ENCODE measurements at regions not wholly inside any gene's neighbourhood (a gene's known extent, or its start where the extent isn't known, plus 50 kb on each side); places are given as distances from the start of the nearest gene placed in this dataset.
"Not testable (repeated sequence)": the region's sequence is repeated elsewhere in the genome, so short reads cannot be mapped to it uniquely, and the experiment has no call there.

DNA sequence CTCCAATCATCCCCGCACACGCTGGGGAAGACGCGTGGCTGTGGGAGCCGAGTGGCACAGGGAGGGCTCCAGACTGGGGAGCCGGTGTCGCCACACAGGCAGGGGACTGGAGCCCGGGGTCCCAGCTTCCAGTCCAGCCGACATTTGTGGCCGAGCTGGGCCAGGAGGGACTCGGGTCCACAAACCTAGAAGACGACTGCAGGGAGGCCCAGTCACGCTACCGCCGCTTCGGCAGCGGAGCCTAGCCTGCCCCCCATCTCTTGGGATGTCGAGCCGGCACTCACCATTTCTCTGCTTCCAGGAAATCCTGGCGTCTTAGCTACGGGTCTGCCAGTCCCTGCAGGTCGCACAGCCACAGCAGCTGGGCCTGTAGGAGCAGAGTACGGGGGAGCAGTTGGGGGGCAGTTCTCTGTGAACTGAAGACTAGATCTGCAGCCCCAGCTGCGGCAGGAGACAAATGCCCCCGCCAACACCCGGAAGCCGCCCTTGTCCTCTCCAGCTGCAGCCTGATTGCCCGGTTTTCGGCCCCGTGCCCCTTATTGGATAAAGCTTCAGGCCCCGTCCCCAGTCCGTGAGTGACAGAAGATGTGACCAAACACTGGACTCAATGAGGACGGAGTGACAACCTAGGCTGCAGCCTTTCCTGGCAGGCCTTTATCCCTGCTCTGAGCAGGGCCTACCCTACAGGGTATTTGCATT is 270.7 kb downstream of the ZNF33B start:
- peak; percentile 92 for DNase-seq

DNA sequence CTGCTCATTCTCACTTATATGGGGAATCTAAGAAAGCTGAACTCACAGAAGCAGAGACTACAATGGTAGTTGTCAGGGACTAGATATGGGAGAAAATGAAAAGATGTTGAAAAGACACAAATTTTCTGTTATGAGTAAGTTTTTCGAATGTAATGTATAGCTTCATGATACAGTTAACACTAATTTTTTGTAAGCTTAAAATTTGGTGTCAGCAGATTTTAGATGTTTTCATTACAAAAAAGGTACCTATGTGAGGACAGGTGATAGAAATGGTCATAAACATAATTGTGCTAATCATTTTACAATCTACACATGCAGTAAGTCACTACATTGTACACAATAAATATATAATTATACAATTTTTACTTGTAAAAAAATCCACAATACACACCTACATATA is 286.6 kb downstream of the ZNF33B start:
- DNase-seq: no peak

DNA sequence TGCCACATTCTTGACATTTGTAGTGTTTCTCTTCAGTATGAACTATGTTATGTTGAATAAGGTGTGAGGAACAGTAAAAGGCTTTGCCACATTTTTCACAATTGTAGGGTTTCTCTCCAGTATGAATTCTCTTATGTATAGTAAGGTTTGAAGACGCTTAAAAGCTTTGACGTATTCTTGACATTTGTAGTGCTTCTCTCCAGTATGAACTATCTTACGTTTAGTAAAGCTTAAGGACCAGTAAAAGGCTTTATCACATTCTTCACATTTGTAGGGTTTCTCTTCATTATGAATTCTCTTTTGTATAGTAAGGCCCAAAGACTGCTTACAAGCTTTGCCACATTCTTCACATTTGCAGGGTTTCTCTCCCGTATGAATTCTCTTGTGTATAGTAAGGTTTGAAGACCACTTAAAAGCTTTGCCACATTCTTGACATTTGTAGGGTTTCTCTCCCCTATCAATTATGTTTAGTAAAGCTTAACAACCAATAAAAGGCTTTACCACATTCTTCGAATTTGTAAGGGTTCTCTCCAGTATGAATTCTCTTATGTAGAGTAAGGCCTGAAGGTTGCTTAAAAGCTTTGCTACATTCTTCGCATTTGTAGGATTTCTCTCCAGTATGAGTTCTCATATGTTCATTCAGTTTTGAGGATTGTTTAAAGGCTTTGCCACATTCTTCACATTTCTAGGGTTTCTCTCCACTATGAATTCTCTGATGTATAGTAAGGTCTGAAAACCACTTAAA is 301.6 kb downstream of the ZNF33B start:
- DNase-seq: peak; percentile 11

DNA sequence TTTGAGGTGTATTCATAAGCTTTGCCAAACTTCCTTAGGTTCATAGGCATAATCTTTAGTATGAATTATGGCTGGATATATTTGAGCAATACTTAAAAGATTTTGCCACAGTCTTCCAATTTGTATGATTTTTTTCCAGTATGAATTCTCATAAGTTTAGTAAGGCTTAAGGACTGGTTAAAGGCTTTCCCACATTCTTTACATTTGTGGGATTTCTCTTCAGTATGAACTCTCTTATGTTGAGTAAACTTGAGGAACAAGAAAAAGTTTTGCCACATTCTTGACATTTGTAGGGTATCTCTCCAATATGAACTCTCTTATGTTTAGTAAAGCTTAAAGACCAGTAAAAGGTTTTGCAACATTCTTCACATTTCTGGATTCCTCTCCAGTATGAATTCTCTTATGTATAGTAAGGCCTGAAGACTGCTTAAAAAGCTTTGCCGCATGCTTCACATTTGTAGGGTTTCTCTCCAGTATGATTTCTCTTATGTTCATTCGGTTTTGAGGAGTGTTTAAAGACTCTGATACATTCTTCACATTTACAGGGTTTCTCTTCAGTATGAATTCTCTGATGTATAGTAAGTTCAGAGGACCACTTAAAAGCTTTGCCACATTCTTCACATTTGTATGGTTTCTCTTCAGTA is 302.6 kb downstream of the ZNF33B start:
- DNase-seq: not testable (repeated sequence)

DNA sequence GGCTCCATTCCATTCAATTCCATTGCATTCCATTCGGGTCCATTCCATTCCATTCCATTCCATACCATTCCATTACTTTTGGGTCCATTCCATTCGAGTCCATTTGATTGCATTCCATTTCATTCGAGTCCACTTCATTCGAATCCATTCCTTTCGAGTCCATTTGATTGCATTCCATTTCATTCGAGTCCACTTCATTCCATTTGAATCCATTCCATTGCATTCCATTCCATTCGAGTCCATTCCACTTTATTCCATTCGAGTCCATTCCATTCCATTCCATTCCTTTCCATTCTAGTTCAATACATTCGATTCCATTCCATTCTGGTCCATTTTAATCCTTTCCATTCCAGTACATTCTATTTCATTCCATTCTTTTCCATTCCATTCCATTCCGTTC is 334.0 kb downstream of the ZNF33B start:
- DNase-seq: no peak

DNA sequence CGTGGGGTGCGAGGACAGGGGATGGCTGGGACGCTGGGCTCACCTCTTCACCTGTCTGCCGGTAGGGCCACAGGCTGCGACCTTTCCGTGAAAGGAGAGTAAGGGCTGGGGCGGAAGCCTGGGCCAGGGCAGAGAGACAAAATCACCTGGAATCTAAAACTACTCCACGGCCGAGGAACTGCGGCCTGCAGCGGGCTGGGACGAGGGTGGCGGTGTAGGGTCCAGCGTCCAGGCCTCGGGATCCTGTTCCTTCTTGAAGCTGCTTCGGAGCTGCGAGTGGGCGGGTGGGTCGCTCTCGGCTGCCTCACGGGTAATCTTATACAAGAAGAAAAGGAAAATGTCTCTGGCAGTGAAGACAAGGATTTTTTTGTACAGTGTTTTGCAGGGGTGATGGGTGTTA is 356.5 kb downstream of the ZNF33B start:
- not testable (repeated sequence) for DNase-seq

DNA sequence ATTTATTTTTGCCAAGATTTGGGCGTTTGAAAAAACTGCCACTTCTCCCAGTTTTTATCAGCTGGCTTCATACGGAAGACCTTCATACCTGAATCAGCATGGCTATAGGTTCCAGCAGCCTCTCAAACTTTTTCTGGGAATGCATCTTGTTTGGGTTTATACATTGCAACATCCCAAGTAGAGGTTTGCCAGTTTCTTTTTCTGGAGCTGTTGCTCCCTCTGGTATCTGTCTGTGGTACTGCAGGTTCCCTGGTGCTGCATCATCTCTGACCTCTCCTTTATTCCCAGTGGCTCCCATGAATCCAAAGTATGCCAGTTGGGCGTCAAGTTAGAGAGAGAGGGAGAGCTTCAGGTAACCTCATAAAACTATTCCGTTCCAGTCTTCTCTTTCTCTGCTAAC is 368.6 kb downstream of the ZNF33B start:
- not testable (repeated sequence) for DNase-seq

DNA sequence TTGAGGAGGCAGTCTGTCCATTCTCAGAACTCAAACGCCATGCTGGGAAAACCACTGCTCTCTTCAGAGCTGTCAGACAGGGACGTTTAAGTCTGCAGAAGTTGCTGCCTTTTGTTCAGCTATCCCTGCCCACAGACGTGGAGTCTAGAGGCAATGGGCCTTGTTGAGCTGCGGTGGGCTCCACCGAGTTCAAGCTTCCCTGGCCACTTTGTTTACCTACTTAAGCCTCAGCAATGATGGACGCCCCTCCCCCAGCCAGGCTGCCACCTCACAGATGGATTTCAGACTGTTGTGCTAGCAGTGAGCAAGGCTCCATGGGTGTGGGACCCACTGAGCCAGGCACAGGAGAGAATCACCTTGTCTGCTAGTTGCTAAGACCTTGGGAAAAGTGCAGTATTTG is 375.1 kb downstream of the ZNF33B start:
- not testable (repeated sequence) for DNase-seq

DNA sequence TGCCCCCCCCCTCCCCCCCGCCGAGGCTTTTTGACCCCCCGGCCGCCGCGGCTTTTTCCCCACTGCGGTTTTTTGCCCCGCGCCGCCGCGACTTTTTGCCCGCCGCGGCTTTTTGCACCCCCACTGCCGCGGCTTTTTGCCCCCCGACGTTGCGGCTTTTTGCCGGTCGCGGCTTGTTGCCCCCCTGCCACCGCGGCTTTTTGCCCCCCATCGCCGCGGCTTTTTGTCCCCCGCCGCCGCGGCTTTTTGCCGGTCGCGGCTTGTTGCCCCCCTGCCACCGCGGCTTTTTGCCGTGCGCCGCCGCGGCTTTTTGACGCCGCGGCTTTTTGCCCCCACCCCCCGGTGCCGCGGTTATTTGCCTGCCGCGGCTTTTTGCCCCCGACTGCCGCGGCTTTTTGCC is 395.4 kb downstream of the ZNF33B start:
- not testable (repeated sequence) for DNase-seq

DNA sequence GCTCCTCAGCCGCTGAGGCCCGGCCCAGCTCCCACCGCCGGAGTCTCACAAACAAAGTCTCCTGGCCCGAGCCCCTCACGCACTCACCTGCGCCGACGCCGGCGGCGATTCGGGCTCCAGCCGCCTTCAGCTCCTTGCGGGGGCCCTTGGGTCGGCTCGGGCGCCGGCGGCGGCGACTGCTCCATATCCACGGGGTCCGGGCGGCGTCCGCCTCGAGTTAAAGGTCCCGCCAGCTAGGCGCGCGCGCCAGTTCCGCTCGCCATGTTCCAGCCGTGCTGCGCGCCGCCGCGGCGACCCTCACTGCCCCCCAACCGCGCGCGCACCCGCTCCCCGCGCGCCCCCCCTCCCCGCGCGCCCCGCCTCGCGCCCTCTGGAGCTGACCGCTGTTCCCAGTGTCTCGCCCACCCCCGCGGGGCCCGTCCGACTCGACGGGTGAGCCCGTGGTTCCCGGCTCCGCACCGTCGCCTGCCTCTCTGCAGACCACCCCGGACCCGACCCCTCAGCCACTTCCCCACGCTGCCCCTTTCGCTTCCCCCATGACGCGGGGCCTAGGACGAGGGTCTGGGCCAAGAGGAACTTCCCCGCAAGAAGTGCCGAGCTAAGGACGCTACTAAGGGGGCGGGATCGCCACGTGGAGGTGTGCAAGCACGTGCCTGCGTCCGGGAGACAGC is 396.1 kb downstream of the ZNF33B start:
- no peak for DNase-seq

DNA sequence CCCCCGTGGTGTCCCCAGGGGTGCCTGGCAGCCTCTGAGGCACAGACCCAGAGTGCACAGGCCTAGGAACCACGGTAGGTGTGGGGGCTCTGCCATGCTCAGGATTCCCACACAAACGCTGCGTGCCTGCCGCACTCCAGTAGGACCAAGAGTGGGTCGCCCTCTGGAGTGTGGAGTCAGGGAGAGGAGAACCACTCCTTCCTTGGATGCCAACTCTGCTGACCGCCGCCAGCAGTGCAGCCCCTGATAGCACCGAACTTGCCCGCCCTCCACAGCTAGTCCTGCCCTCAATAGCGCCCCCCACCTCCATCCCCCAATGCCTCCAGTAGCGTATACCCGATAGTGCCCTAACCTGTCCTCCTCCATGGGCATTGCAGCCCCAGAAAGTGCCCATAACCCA is 402.0 kb downstream of the ZNF33B start:
- DNase-seq: not testable (repeated sequence)

DNA sequence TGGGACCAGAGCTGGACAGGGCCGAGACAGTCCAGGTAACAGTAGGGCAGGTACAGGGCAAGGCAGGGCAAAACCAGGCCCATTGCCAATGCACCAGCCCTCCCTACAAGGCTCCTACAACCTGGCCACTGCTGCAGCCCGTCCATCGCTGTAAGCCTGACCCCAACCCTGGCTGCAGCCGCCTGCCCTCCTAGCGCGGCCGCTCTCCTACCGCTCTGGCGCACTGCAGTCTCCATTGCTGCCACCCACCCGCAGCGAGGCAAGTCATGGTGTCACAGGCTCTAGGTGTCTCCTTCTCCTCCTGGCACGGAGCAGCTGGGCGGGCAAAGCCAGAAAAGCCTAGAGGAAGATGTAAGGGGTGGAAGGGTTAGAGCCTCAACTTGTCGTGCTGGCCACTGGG is 402.6 kb downstream of the ZNF33B start:
- not testable (repeated sequence) for DNase-seq

DNA sequence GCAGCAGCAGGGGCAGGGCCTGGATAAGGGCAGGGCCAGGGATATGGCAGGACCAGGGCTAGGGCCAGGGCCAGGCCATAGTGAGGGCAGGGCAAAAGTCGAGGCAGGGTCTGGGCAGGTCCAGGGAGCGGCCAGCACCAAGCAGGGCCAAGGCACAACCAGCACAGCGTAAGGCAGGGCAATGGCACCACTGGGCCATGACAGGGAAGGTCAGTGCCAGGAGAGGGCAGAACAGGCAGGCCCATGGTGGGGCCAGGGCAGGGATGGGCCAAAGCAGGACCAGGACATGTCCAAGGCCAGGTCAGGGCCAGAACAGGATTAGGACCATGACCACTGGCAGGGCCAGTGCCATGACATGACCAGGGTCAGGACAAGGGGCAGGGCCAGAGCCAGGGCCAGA is 403.1 kb downstream of the ZNF33B start:
- not testable (repeated sequence) for DNase-seq

DNA sequence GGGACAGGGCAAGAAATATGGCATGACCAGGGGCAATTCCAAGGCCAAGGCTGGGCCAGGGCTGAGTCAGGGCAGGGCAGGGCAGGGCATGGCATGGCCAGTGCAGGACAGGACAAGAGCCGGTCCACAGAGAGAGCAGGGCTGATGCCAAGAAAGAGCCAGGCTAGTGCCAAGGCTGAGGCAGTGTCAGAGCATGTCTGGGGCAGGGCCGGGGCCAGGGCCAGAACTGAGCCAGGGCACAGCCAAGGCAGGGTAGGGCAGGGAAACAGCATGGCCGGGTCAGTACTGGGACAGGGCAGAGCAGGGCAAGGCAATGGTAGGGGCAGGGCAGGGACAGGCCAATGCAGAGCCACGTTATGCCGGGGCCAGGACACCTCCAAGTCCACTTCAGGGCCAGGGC is 403.9 kb downstream of the ZNF33B start:
- DNase-seq: not testable (repeated sequence)

DNA sequence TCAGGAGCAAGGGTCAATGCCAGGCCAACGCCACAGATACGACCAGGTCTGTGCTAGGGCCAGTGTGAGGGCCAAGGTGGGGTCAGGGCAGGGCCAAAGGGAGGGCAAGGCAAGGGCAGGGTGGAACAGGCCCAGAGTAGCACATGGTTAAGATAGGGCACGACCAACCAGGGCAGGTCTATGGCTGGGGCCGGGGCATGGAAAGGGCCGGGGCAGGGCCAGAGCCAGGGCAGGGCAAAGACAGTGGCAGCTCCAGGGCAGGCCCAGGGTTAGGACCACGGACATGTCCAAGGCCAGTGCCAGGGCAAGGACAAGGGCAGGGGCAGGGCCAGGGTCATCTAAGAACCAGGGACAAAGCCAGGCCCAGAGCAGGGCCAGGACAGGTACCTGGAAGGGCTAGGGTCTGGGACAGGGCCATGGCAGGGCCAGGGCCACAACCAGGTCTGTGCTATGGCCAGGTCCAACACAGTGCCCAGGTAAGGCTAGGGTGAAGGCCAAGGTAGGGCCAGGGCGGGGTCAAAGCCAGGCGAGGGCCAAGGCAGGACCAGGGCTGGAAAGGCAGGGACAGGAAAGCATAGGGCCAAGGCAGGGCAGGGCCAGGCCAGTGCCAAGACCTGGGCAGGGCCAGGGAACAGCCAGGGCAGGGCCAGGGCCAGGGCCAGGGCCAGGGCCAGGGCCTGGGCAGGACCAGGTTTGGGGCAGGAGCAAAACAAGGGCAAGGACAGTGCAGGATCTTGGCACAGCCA is 404.7 kb downstream of the ZNF33B start:
- not testable (repeated sequence) for DNase-seq

DNA sequence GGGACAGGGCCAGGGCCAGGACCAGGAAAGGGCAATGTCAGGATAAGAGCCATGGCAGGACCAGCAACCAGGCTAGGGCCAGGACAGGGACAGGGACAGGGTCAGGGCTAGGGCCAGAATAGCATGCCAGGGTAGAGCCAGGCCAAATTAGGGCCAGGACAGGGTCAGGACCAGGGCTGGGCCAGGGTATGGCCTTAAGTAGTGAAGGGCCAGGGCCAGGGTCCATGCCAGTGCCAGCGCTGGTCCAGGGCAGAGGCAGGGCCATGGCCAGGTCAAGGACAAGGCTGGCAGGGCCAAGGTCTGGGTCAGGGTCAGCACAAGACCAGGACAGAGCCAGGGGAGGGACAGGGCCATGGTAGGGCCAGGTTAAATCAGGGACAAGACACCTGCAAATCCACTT is 405.4 kb downstream of the ZNF33B start:
- DNase-seq: not testable (repeated sequence)

DNA sequence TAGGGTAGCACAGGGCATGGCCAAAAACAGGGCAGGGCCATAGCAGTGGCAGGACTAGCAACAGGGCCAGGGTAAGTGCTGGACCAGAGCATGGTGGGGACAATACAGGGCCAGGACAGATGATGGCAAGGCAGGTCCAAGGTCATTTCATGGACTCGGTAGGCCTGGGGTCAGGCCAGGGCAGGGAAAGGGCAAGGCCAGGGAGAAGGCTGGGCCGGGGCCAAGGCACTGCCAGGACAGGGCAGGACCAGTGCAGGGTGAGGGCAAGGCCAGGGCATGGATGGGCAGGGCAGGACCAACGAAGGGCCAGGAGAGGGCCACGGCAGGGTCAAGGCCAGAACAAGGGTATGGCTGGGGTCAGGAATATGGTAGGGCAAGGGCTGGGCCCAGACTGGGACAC is 407.6 kb downstream of the ZNF33B start:
- DNase-seq: not testable (repeated sequence)

DNA sequence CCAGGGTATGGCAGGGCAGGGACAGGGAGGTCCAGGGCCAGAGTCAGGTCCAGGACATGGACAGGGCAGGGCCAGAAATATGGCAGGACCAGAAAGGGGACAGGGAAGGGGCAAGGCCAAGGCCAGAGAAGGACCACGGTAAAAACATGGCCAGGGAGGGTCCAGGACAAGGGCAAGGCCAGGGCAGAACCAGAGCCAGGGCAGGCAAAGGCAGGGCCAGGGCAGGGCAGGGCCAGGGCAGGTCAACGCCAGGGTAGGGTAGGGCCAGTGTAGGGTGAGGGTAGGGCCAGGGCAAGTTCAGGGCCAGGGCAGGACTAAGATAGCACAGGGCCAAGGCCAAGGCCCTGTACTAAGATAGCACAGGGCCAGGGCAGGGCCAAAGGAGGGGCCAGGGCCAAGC is 408.3 kb downstream of the ZNF33B start:
- DNase-seq: not testable (repeated sequence)

DNA sequence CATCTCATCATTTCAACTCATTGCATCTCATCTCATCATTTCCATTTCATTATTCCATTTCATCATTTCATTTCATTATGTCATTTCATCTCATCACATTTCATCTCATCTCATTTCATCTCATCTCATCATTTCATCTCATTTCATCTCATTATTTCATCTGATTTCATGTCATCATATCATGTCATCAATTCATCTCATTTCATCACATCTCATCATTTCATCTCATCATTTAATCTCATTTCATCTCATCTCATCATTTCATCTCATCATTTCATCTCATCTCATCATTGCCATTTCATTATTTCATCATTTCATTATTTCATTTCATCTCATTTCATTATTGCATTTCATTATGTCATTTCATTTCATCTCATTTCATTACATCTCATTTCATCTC is 410.5 kb downstream of the ZNF33B start:
- DNase-seq: not testable (repeated sequence)

DNA sequence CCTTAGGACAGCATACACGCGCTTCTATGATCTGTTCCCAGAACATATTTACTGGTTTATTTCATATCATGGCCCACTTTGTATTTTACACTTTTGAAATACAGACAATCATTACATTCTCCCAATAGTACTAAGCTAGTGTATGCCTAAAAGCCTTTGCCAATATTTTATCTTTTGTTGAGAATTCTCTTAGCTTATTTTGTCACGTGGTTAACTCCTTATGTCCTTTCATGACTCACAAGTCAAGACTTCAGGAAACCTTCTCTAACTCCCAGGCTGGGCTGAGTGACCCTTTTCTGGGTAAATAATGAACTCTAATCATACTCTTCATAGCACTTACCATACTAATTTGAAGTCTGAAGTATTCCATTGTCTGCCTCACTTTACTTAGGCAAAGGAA is 444.8 kb downstream of the ZNF33B start:
- not testable (repeated sequence) for DNase-seq

DNA sequence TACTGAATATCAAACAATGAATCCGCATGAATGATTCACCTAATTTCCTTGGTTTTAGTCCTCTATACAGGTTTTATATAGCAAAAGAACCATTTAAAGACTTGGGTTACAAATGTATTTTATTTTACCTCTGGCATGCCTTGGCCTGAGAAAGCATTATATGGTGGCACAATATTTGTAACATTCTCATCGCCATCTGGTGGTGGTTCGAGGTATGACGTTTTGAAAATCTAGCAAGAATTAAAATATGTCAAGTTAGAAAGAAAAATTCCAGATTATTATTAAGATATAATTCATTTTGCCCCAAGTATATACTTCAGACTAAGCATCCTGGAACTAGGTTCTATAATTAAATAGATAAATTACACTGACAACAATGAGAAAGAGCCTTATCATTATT is 445.9 kb downstream of the ZNF33B start:
- peak; percentile 38 for DNase-seq

DNA sequence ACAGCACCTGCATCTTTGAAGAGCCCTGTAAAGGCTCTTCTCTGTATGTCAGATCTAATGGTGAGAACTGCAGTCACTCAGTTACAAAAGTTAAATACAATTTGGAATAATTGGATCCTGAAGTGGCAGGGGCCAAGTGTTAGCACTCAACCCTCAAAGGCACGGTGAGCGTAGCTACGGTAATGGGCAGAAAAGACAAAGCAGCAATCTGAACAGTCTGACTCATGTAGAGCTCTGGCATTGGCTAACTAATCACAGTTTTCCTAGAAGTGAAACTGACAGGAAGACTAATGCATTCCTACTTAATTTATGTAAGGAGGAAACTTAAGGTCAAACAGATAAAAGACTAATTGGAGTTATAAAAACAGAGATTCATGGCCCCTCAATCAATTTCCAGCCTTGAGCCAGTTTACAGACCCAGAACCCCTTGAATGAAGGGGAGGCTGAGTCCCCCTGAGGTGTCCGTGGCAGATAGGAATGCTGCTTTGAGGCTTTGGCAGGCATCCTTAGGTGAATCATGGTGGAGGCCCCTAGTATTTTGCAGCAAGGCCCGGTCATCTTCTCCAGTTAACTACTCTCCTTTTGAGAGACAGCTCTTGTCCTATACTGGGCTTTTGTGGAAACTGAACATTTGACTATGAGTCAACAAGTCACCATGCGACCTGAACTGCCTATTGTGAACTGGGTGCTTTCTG is 450.7 kb downstream of the ZNF33B start:
- not testable (repeated sequence) for DNase-seq
